LNCaP clone FGC (cell line): ENCODE measurements at regions not wholly inside any gene's neighbourhood (a gene's known extent, or its start where the extent isn't known, plus 50 kb on each side); places are given as distances from the start of the nearest gene placed in this dataset.
"Not testable (repeated sequence)": the region's sequence is repeated elsewhere in the genome, so short reads cannot be mapped to it uniquely, and the experiment has no call there.

Experiments used
- DNase-seq: peaks from one replicate; pipeline ENCODE4 v3.0.0-alpha.2; 2011; ENCODE audit warnings: low read depth
- H3K4me3 ChIP-seq: 2 replicates; pipeline ENCODE4 v1.5.1; 2011; ENCODE audit warnings: mild to moderate bottlenecking, low read depth, low read length, control low read depth
- TF ChIP-seq, protein P1 (sequence below): IDR thresholded peaks from 2 replicates; pipeline ENCODE4 v1.5.1; 2012; ENCODE audit warnings: mild to moderate bottlenecking; ENCODE audit not compliant: control insufficient read depth, insufficient read depth; ENCODE audit errors: extremely low read depth

- TF ChIP-seq, protein P1, sequence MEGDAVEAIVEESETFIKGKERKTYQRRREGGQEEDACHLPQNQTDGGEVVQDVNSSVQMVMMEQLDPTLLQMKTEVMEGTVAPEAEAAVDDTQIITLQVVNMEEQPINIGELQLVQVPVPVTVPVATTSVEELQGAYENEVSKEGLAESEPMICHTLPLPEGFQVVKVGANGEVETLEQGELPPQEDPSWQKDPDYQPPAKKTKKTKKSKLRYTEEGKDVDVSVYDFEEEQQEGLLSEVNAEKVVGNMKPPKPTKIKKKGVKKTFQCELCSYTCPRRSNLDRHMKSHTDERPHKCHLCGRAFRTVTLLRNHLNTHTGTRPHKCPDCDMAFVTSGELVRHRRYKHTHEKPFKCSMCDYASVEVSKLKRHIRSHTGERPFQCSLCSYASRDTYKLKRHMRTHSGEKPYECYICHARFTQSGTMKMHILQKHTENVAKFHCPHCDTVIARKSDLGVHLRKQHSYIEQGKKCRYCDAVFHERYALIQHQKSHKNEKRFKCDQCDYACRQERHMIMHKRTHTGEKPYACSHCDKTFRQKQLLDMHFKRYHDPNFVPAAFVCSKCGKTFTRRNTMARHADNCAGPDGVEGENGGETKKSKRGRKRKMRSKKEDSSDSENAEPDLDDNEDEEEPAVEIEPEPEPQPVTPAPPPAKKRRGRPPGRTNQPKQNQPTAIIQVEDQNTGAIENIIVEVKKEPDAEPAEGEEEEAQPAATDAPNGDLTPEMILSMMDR: no peak
- DNase-seq: no peak
- no peak overlapping the region for H3K4me3 ChIP-seq
Measured at GRCh38 chr7:85343484-85343883, 156.6 kb upstream of the SEMA3D start.

DNA sequence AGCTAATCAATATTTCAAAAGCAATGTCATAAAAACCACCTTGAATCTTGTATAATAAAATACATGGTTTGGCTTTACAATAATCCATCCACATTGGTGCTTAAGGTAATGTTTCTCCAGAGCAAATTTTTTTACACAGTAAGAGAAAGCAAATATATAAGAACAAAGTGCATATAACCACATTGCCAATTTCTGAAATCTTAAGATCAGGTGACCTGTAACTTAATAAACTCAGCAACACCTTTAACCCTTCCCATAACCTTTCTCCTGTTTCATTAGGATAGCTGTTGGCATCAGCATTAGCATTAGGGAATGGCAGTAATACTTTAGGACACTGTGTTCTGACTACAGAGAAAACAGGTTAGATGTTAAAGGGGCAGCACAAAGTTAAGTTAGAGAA, 155.9 kb upstream of the SEMA3D start:
- no peak overlapping the region for H3K4me3 ChIP-seq
- TF ChIP-seq, protein P1: no peak
- peak; percentile 93 for DNase-seq

- H3K4me3 ChIP-seq: no peak overlapping the region
- DNase-seq: no peak
- TF ChIP-seq, protein P1: no peak
Measured at GRCh38 chr7:85341973-85342372, 155.1 kb upstream of the SEMA3D start.

DNA sequence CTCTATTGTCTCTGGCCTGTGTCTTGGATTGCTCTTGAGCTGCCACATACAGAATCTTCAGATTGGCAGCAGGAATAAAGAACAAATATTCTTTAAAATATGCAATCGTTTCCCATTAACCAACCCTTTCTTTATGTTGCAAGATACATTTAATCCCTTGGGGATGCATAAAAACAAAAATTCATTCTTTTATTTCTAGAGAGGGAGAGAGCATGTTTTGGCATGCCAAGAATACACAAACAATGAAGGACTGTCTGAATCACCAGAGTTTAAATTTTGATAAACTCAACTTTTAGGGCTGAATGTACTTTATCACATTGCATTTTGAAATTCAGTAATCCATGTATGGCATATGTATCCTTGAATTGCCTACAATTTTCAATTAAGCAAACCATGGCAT, 154.3 kb upstream of the SEMA3D start:
- DNase-seq: no peak
- TF ChIP-seq, protein P1: no peak
- no peak overlapping the region for H3K4me3 ChIP-seq

DNA sequence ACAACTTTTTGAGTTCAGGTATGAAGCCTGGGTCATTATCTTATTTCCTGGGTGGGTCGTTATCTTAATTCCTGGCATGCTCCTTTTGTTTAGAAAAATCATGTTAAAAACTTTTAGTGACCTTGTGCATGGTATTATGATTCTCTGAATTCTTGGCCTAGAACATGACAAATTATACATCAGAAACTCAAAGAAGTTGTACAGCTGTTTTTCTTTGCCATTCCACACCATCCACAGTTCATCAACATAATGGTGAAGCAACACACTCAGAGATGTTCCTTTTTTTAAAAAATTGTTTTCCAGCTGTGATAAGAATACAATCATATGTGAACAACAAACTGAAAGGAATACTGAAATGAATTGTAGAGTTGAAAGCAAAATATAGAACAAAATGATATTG, 149.2 kb upstream of the SEMA3D start:
- TF ChIP-seq, protein P1: no peak
- DNase-seq: no peak
- no peak overlapping the region for H3K4me3 ChIP-seq

- H3K4me3 ChIP-seq, DNase-seq: not testable (repeated sequence)
Measured at GRCh38 chr7:85335113-85335512, 148.3 kb upstream of the SEMA3D start.

DNA sequence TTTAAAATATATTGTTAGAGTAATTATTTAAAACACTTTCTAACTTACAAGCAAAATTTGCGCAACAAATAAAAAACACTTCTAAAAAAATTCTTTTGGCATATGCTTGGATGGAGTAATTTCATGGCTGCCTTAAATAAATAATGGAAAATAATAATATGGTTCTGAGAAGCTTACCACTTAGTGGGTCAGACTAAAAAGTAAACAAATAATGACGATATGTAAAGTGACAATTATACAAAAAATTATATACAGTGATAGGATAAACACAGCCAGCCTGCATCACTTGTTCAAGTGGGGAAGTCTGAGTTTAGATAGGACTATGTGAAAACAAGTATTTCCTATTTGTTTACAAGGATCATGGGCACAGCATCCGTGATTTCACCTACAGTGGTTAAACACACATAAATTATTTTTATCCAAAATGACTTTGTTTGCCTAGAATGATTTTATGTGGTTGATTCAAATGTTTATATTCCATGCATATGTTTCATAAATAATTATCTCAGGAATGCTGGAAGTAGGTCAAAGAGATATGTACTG, 141.7 kb upstream of the SEMA3D start:
- H3K4me3 ChIP-seq: no peak overlapping the region
- TF ChIP-seq, protein P1: no peak
- peak; percentile 28 for DNase-seq
